B cell (primary cell): ENCODE measurements at regions not wholly inside any gene's neighbourhood (a gene's known extent, or its start where the extent isn't known, plus 50 kb on each side); places are given as distances from the start of the nearest gene placed in this dataset.

Experiments used
- CTCF ChIP-seq: fragments of 200-600 bp; IDR thresholded peaks from one replicate; pipeline ENCODE4 v1.8.0; 2022; ENCODE audit warnings: antibody characterized with exemption, mild to moderate bottlenecking
- EZH2 ChIP-seq: IDR thresholded peaks from 2 replicates; pipeline ENCODE4 v1.6.1; 2012; ENCODE audit warnings: borderline replicate concordance, low read depth, mild to moderate bottlenecking, moderate library complexity, low read length; ENCODE audit not compliant: insufficient read depth, poor library complexity, severe bottlenecking

- no peak for TF ChIP-seq CTCF
- no peak for TF ChIP-seq EZH2
These were observed 229.4 kb downstream of the PTPRU start for GRCh38 chr1:29465755-29466154.
